SIG-M5 treated with dmso at 0.1 percent for 504 hours (cell line): ENCODE measurements at regions not wholly inside any gene's neighbourhood (a gene's known extent, or its start where the extent isn't known, plus 50 kb on each side); places are given as distances from the start of the nearest gene placed in this dataset.

Source experiments
- DNase-seq: peaks from one replicate; lab custom pipeline; 2025; ENCODE audit not compliant: unreplicated experiment; lab: John Stamatoyannopoulos, UW

GRCh38 chr6:25061289-25061936 is 125.7 kb upstream of the RIPOR2 start:
- no peak for DNase-seq

GRCh38 chr6:25062070-25062811 is 126.5 kb upstream of the RIPOR2 start:
- no peak for DNase-seq

GRCh38 chr6:25064006-25064405 is 128.2 kb upstream of the RIPOR2 start:
- no peak for DNase-seq

GRCh38 chr6:25065666-25066065 is 129.9 kb upstream of the RIPOR2 start:
- DNase-seq = no peak

GRCh38 chr6:25066593-25066992 is 130.8 kb upstream of the RIPOR2 start:
- no peak for DNase-seq

GRCh38 chr6:25068866-25069265 is 133.1 kb upstream of the RIPOR2 start:
- no peak for DNase-seq

- peak; percentile 83 for DNase-seq
Observed at GRCh38 chr6:25070547-25071366, 135.0 kb upstream of the RIPOR2 start.

- no peak for DNase-seq
Observed at GRCh38 chr6:25078141-25078540, 142.4 kb upstream of the RIPOR2 start.

GRCh38 chr6:25083784-25084507 is 148.2 kb upstream of the RIPOR2 start:
- DNase-seq = no peak

GRCh38 chr6:25084508-25084833 is 148.7 kb upstream of the RIPOR2 start:
- no peak for DNase-seq

- no peak for DNase-seq
Observed at GRCh38 chr6:25085756-25086155, 150.0 kb upstream of the RIPOR2 start.

- DNase-seq = no peak
Observed at GRCh38 chr6:25086500-25087091, 150.8 kb upstream of the RIPOR2 start.

GRCh38 chr6:25088513-25088912 is 152.8 kb upstream of the RIPOR2 start:
- no peak for DNase-seq

- DNase-seq = no peak
Observed at GRCh38 chr6:25089442-25089841, 153.7 kb upstream of the RIPOR2 start.

- no peak for DNase-seq
Observed at GRCh38 chr6:25094726-25095125, 159.0 kb upstream of the RIPOR2 start.

- DNase-seq = no peak
Observed at GRCh38 chr6:25100288-25100687, 164.5 kb upstream of the RIPOR2 start.

- DNase-seq = no peak
Observed at GRCh38 chr6:25103603-25104002, 167.8 kb upstream of the RIPOR2 start.

- DNase-seq = no peak
Observed at GRCh38 chr6:25105070-25105925, 169.5 kb upstream of the RIPOR2 start.

GRCh38 chr6:25107218-25107617 is 171.5 kb upstream of the RIPOR2 start:
- no peak for DNase-seq

- DNase-seq = no peak
Observed at GRCh38 chr6:25111782-25112181, 167.4 kb upstream of the CARMIL1 start.
